H1 (cell line): ENCODE measurements at regions not wholly inside any gene's neighbourhood (a gene's known extent, or its start where the extent isn't known, plus 50 kb on each side); places are given as distances from the start of the nearest gene placed in this dataset.

ENCODE experiments used
- BACH1 ChIP-seq: IDR thresholded peaks from 2 replicates; pipeline ENCODE4 v1.6.1; 2012; ENCODE audit warnings: low read length, improper control_type of control experiment
- EGR1 ChIP-seq: IDR thresholded peaks from 2 replicates; pipeline ENCODE4 v1.6.1; 2011; ENCODE audit warnings: low read depth, low read length, borderline replicate concordance
- SIX5 ChIP-seq: IDR thresholded peaks from 2 replicates; pipeline ENCODE4 v1.6.1; 2011; ENCODE audit warnings: mild to moderate bottlenecking, low read depth, low read length

DNA sequence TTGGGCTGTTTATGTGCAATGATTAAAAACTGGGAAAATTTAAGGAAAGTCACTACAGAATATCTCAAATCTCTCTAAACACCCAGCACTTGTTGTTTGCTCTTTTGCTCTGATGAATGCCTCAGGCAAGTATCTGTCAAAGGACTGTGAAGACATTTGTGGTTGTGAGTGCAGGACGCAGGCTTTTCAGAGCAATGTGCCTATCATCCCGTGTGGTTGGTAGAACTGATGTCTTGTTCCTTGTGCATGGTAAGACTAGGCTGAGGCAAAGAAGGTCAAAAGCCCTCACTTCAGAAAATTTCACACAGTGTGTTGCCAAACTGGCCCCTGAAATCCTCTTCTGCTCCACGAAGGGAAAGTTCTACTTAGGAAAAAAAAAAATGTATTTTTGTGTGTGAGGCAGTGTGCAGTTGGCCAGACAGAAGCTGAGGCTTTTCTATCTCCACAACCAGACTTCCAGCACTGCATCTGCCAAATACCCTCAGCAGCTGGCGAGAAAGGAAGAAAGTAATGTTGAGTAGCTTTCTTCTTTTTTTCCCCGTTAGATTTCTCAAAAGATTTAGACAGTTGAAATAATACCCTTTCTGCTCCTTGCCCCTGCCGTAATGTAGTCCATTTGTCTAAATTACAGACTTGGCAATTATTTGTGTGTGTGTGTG is 1103.1 kb downstream of the VRK1 start (continued):
- TF ChIP-seq SIX5 (no peak), BACH1 (no peak), EGR1 (no peak)
